Stimulated activated CD8-positive, alpha-beta memory T cell treated with anti-CD3 and anti-CD28 coated beads, Interleukin-12 subunit alpha, Interleukin-12 subunit beta, amount 100 ng/mL, for 4 hours (primary cell): ENCODE measurements at regions not wholly inside any gene's neighbourhood (a gene's known extent, or its start where the extent isn't known, plus 50 kb on each side); places are given as distances from the start of the nearest gene placed in this dataset.
"Not testable (repeated sequence)": the region's sequence is repeated elsewhere in the genome, so short reads cannot be mapped to it uniquely, and the experiment has no call there.

Experiments used
- DNase-seq: peaks from one replicate; pipeline ENCODE4 v3.0.0-alpha.2; 2020; ENCODE audit warnings: low read depth

DNA sequence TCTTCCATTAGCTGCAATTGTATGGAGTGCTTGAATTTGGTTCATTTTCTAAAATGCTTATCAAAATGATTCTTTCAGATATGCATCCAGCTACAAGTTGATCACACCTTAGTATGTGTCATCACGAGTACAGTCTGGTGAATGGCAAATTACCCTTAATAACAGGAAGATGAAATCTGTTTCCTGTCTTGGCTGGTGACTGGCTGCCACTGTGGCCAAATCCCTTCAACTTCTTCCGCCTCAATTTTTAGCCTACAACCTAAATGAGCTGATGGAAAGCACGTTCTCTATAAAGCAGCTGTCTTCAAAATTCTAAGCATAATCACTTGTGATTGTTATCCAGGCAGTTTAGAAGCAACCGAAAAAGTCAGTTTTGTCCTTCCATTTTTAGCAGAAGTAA is 387.1 kb upstream of the NECTIN3 start:
- DNase-seq = no peak

DNA sequence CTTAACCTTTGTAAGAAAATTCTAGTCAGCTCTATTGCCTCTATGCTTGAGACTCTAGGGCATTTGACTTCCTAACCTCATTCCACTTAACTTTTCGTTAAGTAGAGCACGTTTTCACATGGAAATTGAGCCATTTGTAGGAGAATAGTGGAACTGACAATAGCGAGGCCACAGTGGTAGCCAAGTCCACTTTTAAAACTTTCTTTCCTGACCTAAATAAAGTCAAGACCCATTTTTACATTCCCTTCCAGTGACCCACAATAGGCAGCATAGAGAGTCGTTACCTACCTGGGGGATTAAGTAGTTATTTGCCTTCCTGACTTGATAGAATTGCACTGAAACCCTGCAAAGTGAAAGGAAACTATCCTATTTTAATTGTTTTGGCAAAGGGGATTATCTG is 386.0 kb upstream of the NECTIN3 start:
- no peak for DNase-seq

DNA sequence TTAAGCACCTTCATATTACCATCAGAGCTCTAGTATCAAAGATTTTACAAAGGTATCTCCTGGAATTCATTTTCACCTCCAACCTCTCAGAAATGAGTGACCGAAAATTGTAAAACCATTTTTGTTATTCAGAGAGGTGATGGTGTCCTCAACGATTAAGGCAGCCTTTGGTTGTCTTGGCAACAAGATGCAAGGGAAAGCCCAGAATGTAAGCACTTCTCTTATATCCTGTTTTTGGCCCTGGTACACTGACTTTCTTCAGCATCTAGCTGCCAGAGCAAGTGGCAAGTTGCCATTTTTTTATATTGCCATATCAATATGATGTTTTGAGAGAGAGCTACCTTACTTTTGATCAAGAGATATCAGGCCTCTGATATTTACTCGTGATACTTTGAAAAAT is 384.9 kb upstream of the NECTIN3 start:
- no peak for DNase-seq

DNA sequence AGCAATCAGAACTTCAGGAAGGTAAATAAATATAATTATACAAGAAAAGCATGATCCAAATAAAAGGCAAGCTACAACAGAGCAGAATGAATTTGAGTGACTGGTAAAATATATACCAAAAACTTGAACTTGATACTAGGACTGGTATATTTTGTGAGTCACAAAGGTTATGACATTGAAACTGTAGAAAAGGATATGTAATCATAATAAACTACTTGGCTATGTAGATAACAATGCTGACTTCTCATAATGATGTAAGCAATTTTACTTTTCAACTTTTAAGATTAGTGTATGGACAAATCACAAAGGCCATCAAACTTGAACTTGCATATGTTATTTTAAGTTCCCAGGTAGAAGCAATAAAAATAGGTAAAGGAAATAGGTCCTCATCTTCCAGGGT is 384.5 kb upstream of the NECTIN3 start:
- DNase-seq = no peak

DNA sequence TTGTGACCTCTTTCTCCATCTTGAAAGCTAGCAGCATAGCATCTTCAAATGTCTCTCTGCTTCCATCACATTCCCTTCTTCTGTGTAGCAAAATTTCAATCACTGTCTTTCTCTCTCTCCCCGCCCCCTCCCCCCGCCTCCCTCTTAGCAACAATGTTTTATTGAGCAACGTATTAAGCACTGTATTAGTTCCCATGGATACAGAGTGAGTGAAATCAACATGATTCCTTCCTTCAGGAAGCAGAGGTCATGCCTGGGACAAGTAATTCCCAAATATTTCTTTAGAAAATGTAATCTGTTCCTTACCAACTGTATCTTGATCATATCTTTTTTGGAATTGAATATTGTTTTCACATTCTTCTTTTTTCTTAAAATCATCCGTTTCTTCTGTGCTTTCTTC is 373.7 kb upstream of the NECTIN3 start:
- no peak for DNase-seq

DNA sequence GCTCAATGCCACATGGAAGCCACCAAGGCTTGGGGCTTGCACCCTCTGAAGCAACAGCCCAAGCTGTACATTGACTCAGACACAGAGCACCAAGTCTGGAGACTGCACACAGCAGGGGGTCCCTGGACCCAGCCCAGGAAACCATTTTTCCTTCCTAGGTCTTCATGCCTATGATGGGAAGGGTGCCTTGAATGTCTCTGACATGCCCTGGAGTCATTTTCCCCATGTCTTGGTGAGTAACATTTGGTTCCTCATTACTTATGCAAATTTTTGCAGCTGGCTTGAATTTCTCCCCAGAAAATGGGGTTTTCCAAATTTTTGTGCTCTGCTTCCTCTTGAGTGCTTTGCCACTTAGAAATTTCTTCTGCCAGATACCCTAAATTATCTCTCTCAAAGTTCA is 367.3 kb upstream of the NECTIN3 start:
- DNase-seq = not testable (repeated sequence)

DNA sequence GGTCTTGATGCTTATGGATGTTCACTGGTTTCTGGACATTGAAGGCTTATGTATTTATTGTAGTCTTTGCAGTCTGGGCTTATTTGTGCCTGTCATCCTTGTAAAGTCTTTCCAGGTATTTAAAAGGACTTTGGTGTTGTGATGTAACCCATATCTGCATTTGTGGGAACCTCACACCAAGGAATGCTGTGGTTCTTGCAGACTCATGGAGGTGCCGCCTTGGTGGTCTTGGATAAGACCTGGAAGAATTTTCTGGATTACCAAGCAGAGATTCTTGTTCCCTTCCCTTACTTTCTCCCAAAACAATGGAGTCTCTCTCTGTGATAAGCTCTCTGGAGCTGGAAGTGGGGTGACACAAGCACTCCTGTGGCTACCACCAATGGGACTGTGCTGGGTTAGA is 363.5 kb upstream of the NECTIN3 start:
- DNase-seq = no peak

DNA sequence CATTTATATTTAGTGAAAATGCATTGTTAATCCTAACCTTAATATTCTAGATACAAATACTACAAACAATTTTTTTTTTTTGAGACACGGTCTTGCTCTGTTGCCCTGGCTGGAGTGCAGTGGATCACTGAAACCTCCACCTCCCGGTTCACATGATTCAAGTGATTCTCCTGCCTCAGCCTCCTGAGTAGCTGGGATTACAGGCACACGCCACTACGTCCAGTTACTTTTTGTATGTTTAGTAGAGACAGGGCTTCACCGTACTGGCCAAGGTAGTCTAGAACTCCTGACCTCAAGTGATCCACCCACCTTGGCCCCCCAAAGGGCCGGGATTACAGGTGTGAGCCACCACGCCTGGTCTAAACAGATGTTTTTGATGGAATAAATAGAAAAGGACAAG is 361.5 kb upstream of the NECTIN3 start:
- no peak for DNase-seq

DNA sequence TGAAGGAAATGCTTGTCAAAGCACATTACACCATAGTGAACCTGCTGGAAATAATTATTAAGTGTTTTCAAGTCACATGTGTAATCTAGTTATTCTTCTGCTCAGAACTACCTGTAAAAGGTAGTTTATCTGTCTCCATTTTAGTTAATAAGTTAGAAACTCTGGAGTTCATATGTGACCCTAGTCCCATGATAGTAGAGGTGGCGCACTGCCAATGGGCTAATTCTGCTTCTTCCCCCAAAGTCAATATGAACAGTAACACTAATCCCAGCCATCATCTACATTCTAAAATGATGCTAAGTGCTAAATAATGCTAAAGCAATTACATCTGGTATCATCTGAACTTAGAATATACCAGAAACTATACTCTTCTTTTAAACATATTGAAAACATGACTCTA is 361.0 kb upstream of the NECTIN3 start:
- no peak for DNase-seq

DNA sequence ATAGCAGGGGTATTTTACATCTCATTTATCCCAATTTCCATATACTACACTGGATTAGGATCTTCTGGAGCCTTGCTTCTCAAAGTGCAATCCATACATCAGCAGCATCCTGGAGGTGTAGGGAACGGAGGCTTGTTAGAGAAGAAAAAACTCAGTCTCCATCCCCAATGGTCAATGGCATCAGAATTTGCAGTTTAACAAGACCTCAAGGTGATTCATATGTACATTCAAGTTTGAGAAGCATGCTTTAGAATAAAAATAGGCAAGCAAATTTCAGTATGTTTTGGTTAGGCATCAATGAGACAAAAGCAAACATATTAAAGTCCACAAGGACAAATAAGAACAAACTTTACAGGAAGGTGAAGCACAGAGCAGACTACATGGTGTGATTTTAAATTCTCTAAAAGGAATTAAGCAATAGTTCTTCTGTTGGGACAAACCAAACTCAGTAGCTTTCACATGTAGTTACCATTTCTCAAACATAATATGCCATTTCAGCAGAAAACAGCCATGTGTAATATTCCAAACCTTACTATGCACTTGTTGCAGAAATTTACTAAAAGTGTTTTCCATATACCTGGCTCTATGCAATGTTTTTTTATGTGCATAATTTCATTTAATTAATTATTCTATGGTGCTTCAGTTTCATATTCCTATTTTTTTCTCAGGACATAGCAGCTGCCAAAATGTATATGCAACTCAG is 360.3 kb upstream of the NECTIN3 start:
- no peak for DNase-seq

DNA sequence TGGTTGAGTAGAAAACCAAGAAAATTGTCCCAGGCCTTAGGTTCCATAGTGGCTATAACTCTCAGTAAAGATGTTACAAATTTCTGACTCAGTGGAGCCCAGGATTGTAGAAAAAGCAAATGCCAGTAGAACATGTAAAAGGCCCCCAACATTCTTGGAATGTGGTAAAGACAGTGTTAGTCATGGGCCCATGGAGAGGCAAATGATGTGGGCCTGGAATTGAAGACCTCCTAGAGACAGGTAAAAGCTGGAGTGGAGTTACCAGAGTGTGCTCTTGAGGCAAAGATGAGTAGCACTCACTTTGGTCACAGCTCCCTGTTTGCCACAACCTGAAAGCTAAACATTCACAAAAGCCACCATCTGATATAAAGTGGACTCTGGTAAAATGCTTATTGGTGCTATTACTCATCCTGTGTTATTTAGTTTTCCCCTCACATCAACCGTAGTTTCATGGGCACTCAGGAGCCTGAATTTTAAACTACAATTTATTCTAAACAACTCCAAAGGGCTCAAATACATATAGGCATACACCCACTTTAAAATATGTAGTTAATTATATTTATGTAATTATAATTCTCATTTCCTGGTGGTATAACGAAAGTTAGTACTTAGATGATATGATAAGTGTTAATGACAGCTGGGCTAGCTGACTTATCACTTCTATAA is 359.6 kb upstream of the NECTIN3 start:
- no peak for DNase-seq

DNA sequence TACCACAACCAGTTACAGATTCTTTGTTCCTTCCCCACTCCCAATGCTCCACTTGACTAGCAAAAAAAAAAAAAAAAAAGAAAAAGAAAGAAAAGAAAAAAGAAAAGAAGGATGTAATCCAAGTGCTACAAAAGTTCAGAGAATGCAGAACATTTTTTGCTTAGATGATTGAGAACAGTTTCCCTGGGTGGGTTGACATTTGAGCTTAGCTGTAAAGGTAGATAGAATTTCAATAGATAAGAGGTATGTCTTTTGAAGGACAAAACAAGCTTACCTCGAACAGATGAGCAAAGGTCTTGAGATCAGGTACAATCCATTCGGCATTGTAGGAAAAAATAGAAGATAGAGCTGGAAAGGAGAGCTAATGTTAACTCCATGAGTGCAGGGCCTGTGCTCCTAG is 344.6 kb upstream of the NECTIN3 start:
- DNase-seq = no peak

DNA sequence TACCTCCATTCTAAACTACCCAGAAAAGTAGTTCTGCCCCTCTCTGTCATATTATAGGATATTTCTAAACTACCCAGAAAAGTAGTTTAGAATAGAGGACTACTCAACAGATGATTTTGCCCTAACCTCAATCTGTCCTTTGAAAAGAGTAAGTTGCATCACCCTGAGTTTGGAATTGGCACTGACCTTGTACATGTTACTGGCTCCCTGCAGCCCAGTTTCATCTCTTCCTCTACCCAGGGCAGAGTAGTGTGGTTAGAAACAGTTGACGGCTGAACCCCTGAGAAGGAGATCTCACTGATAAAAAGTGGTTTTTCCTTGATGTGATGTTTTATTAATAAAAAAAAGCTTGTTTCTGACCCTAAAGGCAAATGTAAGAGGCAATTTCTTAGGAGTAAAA is 340.5 kb upstream of the NECTIN3 start:
- no peak for DNase-seq

DNA sequence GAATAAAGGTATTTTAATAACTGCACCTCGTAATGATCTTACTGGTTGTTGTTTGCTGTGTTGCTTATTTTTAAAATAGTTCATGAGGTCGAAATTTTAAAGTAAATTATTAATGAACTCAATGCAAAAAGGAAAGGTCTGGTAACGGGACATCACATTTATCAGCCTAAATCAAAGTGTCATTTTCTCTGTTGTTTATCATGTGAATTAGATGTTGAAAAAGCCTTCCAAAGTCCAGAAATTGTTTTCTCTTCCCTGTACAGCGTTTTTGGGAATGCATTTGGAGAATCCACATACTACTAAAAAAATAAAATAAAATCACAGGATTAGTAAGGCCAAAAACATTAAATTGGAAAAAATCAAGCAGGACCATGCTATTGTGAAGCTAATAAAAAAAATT is 339.2 kb upstream of the NECTIN3 start:
- no peak for DNase-seq

DNA sequence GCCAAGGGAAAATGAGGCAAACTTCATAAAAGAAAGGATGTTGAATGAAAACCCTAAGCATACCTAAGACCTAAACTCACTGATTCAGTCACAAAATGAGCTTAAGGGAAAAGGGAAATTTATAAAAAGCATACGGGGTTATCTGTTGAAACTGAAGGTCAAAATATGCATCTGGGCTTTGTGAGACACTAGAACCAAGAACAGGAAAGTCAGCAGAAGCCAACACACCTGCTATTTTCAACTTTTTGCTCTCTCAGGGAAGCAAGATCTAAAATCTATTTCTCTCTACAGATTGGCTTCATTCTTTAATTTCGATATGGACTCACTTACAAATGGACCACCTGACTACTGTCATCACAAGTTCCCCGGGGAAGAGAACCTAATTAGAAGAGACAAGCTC is 338.6 kb upstream of the NECTIN3 start:
- DNase-seq = no peak

DNA sequence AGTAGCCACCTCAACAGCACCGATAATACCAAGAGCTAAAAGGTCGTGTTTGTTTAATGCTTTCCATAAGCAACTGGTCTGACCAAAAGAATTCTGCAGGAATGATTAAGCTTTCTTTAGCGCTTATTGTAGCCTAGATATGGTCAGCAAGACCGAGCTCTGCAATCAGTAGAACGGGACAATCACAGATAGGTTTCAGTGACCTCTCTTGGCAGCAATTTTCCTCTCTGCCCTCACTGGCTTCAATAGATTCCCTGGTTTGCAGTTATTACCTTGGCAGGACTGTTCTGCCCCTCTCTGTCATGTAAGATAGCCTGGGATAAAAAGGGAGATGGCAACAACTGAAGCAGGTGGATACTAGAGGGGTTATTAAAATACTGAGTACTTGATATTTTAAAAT is 337.1 kb upstream of the NECTIN3 start:
- DNase-seq = no peak

DNA sequence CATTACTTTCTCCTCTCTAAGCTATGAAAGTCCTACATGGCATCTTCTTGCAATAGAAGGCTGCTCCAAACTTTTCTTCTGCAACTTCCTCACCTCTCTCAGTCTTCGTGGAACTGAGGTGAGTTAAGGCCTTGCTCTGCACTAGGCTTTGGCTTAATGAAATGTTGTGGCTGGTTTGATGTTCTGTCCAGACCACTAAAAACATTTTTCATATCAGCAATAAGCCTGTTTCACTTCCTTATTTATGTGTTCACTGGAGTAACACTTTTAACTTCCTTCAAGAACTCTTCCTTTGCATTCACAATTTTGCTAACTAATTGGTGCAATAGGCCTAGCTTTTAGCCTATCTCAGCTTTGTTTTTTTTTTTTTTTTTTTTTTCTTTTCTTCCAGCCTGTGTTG is 335.3 kb upstream of the NECTIN3 start:
- DNase-seq = no peak

DNA sequence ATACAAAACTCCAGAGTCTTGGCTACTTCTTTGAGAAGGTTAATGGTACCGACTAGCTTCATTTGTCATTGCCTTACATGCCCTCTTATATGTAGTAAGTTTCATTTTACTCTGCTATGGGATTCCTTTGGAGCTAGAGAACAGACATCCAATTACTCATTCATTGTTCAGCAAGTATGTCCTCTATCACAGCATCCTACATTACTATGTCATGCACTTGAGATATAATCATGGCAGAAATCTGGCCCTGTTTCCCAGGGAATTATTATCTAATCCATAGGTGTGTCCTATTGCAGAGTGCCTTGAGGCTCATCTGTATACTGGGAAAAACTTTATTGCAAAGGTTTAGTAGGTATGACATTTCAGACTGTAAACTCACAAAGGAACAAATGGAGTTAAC is 333.1 kb upstream of the NECTIN3 start:
- DNase-seq = no peak

DNA sequence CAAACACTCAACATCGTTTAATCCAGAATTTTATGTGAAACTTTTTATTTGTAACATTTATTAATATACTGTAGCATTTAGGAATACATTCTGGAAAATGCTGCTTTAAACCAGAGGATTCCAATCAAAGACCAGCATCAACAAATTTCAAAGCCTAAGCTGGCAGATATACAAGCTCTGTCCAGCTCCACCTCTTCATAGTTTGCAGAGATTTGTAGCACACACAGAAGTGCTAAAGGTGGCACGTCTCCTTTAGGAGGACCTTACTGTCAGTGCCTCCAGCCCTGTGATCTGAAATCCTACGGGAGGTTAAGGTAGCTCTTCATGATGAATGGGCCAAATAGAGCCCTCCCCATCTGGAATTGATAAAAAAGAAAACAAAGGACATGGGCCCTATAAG is 329.7 kb upstream of the NECTIN3 start:
- no peak for DNase-seq

DNA sequence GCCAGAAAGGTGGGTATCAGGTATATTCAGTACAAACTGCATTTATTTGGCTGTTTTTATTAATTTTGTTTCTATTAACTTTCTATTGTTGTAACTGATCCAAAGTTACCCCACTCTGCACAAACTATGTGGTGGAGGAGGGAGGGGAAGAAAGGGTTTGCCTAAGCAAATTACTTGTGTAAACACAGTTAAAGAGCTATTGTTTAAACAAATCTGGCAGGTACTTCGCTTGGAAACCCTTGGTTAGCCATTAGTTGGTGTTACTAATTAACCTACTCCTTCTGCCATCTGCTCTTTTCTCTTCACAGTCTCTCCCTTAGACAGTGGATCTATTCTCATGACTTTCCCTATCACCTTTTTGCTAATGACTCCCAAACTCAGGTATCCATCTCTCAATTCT is 328.4 kb upstream of the NECTIN3 start:
- DNase-seq = no peak

DNA sequence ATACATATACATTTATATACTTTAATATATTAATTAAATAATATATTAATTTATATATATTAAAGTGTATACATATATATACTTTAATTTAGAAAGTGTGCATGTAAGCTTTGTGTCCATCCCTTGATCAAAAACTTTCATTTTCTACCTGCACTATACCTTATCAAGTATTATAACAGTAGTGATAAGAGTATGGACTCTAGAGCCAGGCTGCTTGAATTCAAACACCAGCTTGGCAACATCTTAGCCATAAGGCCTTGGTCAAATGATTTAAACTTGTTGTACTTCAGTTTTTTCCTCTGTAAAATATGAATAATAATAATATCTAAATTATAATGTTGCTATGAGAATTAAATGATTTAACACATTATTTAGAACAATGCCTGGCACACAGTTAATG is 327.6 kb upstream of the NECTIN3 start:
- no peak for DNase-seq

DNA sequence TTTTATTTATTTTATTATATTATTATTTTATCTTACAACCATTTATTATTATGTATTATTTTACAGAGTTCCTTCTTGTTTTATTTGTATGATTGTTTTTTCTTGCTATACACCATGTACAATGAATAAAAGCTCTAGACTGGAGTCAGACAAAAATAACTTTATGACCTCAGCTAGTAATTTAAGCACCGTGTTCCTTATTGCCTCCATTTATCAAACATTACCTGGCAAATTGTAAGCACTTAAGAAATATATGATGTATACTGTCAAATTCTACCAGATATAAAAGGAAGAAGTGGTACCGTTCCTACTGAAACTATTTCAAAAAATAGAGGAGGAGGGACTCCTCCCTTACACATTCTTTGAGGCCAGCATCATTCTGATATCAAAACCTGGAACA is 326.9 kb upstream of the NECTIN3 start:
- DNase-seq = no peak

DNA sequence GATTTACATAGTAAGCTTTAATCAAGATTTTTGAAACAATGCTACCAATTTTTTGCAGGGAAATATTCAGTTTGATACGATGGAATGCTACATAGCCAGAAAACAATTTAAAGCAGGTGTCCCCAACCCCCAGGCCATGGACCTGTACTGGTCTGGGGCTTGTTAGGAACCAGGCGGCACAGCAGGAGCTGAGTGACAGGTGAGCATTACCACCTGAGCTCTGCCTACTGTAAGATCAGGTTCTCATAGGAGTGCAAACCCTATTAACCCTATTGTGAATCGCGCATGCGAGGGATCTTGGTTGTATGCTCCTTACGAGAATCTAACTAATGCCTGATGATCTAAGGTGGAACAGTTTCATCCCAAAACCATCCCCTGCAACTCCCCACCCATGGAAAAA is 322.6 kb upstream of the NECTIN3 start:
- no peak for DNase-seq

DNA sequence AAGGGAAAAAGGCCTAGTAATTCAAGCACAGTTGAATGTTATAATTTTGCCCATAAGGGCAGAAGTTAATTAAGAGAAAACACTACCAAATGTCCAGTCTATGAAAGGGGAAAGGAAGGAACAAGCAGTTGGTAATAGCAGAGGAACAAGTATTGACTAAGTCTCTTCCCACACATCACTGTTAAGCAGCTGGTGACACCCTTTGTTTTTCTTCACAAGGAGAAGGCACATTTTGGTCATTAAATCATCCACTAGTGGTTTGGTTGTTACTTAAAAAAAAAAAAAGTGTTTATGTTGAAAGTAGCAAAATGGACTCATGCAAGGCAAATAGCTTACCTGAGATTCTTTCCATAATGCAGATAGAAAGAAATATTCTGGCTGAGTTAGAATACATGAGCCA is 321.4 kb upstream of the NECTIN3 start:
- DNase-seq = no peak
